Stimulated activated CD8-positive, alpha-beta memory T cell treated with anti-CD3 and anti-CD28 coated beads, Interleukin-12 subunit alpha, Interleukin-12 subunit beta, amount 100 ng/mL, for 1 hour (primary cell): ENCODE measurements at regions not wholly inside any gene's neighbourhood (a gene's known extent, or its start where the extent isn't known, plus 50 kb on each side); places are given as distances from the start of the nearest gene placed in this dataset.
"Not testable (repeated sequence)": the region's sequence is repeated elsewhere in the genome, so short reads cannot be mapped to it uniquely, and the experiment has no call there.

Experiments
- DNase-seq: peaks from one replicate; pipeline ENCODE4 v3.0.0-alpha.2; 2020; ENCODE audit warnings: low read depth

GRCh38 chrX:13186643-13187042, 133.2 kb downstream of the ATXN3L start:
- DNase-seq, result not testable (repeated sequence)

GRCh38 chrX:13180807-13181206, 136.4 kb upstream of the FAM9C start:
- no peak for DNase-seq

- no peak for DNase-seq
These were observed 135.2 kb upstream of the FAM9C start for GRCh38 chrX:13179586-13179985.

GRCh38 chrX:13179100-13179499, 134.7 kb upstream of the FAM9C start:
- no peak for DNase-seq

- DNase-seq, result no peak
These were observed 133.6 kb upstream of the FAM9C start for GRCh38 chrX:13177921-13178566.

GRCh38 chrX:13175056-13175455, 130.6 kb upstream of the FAM9C start:
- no peak for DNase-seq

GRCh38 chrX:13170966-13171558, 126.6 kb upstream of the FAM9C start:
- DNase-seq, result no peak

- DNase-seq, result no peak
These were observed 125.3 kb upstream of the FAM9C start for GRCh38 chrX:13169684-13170083.

- DNase-seq, result no peak
These were observed 123.8 kb upstream of the FAM9C start for GRCh38 chrX:13168269-13168668.

GRCh38 chrX:13167481-13168231, 123.2 kb upstream of the FAM9C start:
- DNase-seq, result no peak

- DNase-seq, result no peak
These were observed 121.1 kb upstream of the FAM9C start for GRCh38 chrX:13165266-13166189.

- no peak for DNase-seq
These were observed 120.2 kb upstream of the FAM9C start for GRCh38 chrX:13164611-13165010.

- no peak for DNase-seq
These were observed 118.5 kb upstream of the FAM9C start for GRCh38 chrX:13162772-13163410.

- no peak for DNase-seq
These were observed 115.5 kb upstream of the FAM9C start for GRCh38 chrX:13159886-13160285.

GRCh38 chrX:13158911-13159310, 114.5 kb upstream of the FAM9C start:
- no peak for DNase-seq

- DNase-seq, result not testable (repeated sequence)
These were observed 111.1 kb upstream of the FAM9C start for GRCh38 chrX:13155550-13155949.

- no peak for DNase-seq
These were observed 109.4 kb upstream of the FAM9C start for GRCh38 chrX:13153796-13154195.

GRCh38 chrX:13152518-13153185, 108.2 kb upstream of the FAM9C start:
- no peak for DNase-seq

GRCh38 chrX:13151828-13152517, 107.6 kb upstream of the FAM9C start:
- no peak for DNase-seq

GRCh38 chrX:13149702-13150350, 105.4 kb upstream of the FAM9C start:
- DNase-seq, result no peak
